ENCODE measurements at regions not wholly inside any gene's neighbourhood (a gene's known extent, or its start where the extent isn't known, plus 50 kb on each side); places are given as distances from the start of the nearest gene placed in this dataset.

DNA sequence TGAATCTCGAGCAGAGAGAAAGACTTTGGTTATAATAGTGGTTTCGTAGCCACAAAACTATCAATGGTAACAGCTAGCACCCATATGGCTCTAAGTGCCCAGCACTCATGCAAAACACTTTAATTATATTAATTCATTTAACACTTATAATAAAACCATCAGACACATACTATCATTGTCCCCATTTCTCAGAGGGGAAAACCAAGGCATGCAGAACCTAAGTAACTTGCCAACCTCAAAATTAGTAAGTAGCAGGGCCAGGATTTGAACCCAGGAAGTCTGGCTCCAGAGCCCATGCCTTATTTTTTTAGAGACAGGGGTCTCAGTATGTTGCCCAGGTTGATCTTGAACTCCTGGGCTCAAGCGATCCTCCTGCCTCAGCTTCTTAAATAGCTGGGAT lies 145.6 kb upstream of the HS3ST2 start:
- POLR2A ChIA-PET = no interaction called here
- DNase-seq (no peak), ATAC-seq (ENCODE audit: low read depth) (no peak)
- H3K36me3 Mint-ChIP-seq = no peaks in the 10 kb centered on the region
- H3K4me3 Mint-ChIP-seq = no peak overlapping the region
- no peaks in the 10 kb centered on the region for H3K27me3 Mint-ChIP-seq
- H3K9me3 Mint-ChIP-seq = no peaks in the 10 kb centered on the region
- no peaks in the 10 kb centered on the region for H3K4me1 Mint-ChIP-seq
- H3K27ac Mint-ChIP-seq = no peak overlapping the region

- Mint-ChIP-seq H3K27ac (no peak overlapping the region), H3K36me3 (no peaks in the 10 kb centered on the region), H3K4me1 (no peaks in the 10 kb centered on the region), H3K27me3 (no peaks in the 10 kb centered on the region), H3K4me3 (no peak overlapping the region), H3K9me3 (no peaks in the 10 kb centered on the region)
- DNase-seq (no peak), ATAC-seq (ENCODE audit: low read depth) (no peak)
- POLR2A ChIA-PET = no interaction called here
Observed at GRCh38 chr16:22670044-22670536, 143.9 kb upstream of the HS3ST2 start.

- no peak overlapping the region for H3K4me3 Mint-ChIP-seq
- H3K4me1 Mint-ChIP-seq = no peaks in the 10 kb centered on the region
- DNase-seq = no peak
- ATAC-seq (ENCODE audit: low read depth) = no peak
- no peaks in the 10 kb centered on the region for H3K9me3 Mint-ChIP-seq
- no peaks in the 10 kb centered on the region for H3K36me3 Mint-ChIP-seq
- no peaks in the 10 kb centered on the region for H3K27me3 Mint-ChIP-seq
- POLR2A ChIA-PET = no interaction called here
- no peak overlapping the region for H3K27ac Mint-ChIP-seq
Observed at GRCh38 chr16:22670551-22671041, 143.4 kb upstream of the HS3ST2 start.

DNA sequence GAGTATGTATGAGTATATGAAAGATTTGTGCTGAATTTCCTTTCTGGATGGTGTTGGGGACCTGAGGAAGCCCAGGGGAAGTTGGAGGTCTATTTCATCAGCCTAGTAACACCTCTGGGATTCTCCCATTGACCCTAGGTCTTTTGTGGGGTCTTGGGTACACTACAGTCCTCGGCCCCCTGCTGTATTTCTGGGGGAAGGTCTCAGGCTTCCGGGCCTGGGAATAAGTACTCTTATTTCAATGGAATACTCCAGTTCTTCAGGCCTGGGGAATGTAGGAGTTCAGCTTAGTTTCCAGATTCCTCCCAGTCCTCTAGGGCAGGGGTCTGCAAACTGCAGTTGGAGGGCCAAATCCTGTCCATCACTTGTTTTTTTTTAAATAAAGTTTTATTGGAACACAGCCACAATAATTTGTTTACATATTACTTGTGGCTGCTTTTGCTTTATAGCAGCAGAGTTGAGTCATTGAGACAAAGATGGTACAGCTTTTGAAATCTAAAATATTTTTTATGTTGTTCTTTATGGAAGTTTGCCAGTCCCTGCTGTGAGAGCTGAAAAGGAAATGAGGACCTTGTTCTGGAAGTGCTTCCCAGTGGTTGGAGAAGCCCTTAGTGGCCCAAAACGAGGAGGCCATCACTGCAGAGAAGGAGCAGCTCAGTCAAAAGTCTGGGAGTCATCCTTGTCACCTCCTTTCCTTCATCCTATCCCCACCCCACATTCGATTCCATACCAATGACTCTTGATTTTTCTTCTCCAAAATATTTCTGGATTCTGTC lies 142.5 kb upstream of the HS3ST2 start:
- Mint-ChIP-seq H3K4me1 (no peaks in the 10 kb centered on the region), H3K4me3 (no peak overlapping the region), H3K36me3 (no peaks in the 10 kb centered on the region), H3K9me3 (no peaks in the 10 kb centered on the region), H3K27ac (no peak overlapping the region), H3K27me3 (no peaks in the 10 kb centered on the region)
- ATAC-seq (ENCODE audit: low read depth) (no peak), DNase-seq (no peak)
- POLR2A ChIA-PET = no interaction called here

DNA sequence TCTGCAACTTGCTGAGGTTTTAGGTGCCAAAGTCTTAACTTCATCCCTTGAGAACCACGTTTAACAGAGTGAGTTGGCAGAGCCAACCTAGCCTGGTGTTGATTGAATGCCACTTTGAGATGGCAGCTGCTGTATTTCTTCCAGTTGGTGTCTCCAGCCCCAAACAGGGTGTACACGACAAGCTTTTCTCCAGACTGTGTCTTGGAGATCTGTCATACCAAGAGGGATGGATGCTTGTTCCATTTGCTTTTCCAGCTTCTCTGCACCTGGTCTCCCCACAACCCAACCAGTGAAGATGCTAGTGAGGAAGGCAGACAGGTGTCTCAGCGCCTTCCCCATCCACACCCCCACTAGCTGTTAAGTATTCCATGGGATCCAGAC lies 141.1 kb upstream of the HS3ST2 start:
- Mint-ChIP-seq H3K36me3 (no peaks in the 10 kb centered on the region), H3K27ac (no peak overlapping the region), H3K4me3 (no peak overlapping the region), H3K4me1 (no peaks in the 10 kb centered on the region), H3K9me3 (no peaks in the 10 kb centered on the region), H3K27me3 (no peaks in the 10 kb centered on the region)
- DNase-seq (no peak), ATAC-seq (ENCODE audit: low read depth) (no peak)
- POLR2A ChIA-PET = no interaction called here

DNA sequence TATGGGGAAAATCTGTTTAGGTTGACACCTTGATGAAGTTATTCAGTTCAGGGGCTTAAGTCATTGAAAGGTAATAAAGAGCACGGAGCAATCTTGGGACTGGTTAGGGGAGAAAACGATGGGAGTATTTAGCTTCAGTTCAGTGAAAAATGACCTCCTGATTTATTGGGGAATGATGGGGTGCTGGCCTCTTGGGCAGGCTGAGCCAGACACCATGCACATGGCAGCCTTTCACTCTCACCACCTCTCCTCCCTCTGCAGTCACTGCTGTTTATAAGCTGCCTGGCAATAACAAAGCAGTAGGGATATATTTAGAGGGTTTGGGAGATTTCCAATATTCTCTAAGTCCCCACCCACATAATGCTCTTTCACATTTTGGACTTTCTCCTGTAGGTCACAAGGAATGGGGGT lies 140.5 kb upstream of the HS3ST2 start:
- Mint-ChIP-seq H3K27ac (no peak overlapping the region), H3K27me3 (no peaks in the 10 kb centered on the region), H3K4me3 (no peak overlapping the region), H3K36me3 (no peaks in the 10 kb centered on the region), H3K9me3 (no peaks in the 10 kb centered on the region), H3K4me1 (no peaks in the 10 kb centered on the region)
- ATAC-seq (ENCODE audit: low read depth) (no peak), DNase-seq (no peak)
- POLR2A ChIA-PET = no interaction called here

DNA sequence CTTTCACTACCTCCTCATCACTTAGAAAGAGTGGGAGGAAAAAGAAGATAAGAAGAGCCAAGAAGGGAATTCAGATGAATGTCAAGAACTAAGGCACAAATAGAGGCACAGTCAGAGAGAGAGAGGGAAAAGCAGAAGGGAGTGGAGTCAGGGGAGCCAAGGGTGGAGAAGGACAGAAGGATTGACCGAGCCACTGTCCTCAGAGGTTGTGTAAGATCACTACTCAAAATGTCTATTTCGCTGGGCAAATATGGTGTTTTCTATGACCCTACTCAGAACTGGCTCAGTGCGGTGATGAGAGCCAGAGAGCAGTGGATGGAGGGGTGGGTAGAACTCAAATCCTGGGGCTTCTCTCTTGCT lies 139.2 kb upstream of the HS3ST2 start:
- H3K9me3 Mint-ChIP-seq = no peaks in the 10 kb centered on the region
- H3K27me3 Mint-ChIP-seq = no peaks in the 10 kb centered on the region
- no peak overlapping the region for H3K4me3 Mint-ChIP-seq
- H3K27ac Mint-ChIP-seq = no peak overlapping the region
- DNase-seq = no peak
- POLR2A ChIA-PET = no interaction called here
- H3K4me1 Mint-ChIP-seq = no peaks in the 10 kb centered on the region
- no peak for ATAC-seq (ENCODE audit: low read depth)
- H3K36me3 Mint-ChIP-seq = no peaks in the 10 kb centered on the region

GRCh38 chr16:22675745-22676540 lies 138.0 kb upstream of the HS3ST2 start:
- no peaks in the 10 kb centered on the region for H3K27me3 Mint-ChIP-seq
- no peak for ATAC-seq (ENCODE audit: low read depth)
- DNase-seq = no peak
- H3K4me1 Mint-ChIP-seq = no peaks in the 10 kb centered on the region
- H3K27ac Mint-ChIP-seq = no peak overlapping the region
- POLR2A ChIA-PET = no interaction called here
- H3K9me3 Mint-ChIP-seq = no peaks in the 10 kb centered on the region
- H3K36me3 Mint-ChIP-seq = no peaks in the 10 kb centered on the region
- no peak overlapping the region for H3K4me3 Mint-ChIP-seq

GRCh38 chr16:22677024-22677830 lies 136.7 kb upstream of the HS3ST2 start:
- ATAC-seq (ENCODE audit: low read depth) (no peak), DNase-seq (no peak)
- POLR2A ChIA-PET = no interaction called here
- H3K4me3 Mint-ChIP-seq = no peak overlapping the region
- H3K36me3 Mint-ChIP-seq = no peaks in the 10 kb centered on the region
- no peaks in the 10 kb centered on the region for H3K4me1 Mint-ChIP-seq
- H3K9me3 Mint-ChIP-seq = no peaks in the 10 kb centered on the region
- no peak overlapping the region for H3K27ac Mint-ChIP-seq
- peaks cover 4% of the 10 kb centered on the region for H3K27me3 Mint-ChIP-seq

GRCh38 chr16:22678311-22678710 lies 135.7 kb upstream of the HS3ST2 start:
- POLR2A ChIA-PET = no interaction called here
- DNase-seq (no peak), ATAC-seq (ENCODE audit: low read depth) (no peak)
- Mint-ChIP-seq H3K36me3 (no peaks in the 10 kb centered on the region), H3K9me3 (no peaks in the 10 kb centered on the region), H3K27me3 (peaks cover 11% of the 10 kb centered on the region), H3K4me3 (no peak overlapping the region), H3K4me1 (no peaks in the 10 kb centered on the region), H3K27ac (no peak overlapping the region)

DNA sequence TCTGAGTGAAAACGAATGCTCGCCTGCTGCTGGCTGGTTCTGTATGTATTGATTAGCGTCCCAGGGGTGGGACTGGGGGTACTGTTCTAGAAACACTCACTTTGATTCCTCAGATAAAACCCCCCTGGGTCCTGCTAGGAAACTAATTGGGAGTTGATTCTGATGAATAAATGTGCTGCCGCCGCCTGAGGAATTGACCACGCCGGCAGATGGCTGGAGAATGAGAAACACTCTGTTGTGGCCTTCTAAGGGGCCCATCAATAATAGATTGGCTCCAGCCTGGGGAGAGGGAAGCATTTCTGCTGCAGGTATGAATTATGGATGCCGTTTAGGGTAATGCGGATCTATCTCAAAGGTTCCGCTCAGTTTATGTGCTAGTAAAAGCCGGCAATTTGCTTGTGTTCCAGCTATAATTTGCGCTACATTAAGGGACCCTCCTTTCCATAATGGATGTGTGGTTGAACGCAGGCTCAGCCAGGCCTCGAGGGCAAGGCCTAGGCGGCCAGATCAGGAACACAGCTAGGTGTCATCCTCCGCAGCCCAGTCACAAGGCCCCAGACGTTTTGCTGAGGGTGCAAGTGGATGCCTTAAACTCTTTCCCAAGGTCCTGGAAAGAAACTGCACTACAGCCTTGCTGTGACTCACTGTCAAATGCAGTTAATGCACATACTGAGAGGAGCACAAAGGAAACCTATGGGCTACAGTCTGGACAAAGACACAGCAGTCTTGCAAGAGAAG lies 132.2 kb upstream of the HS3ST2 start:
- ATAC-seq (ENCODE audit: low read depth) (no peak), DNase-seq (no peak)
- POLR2A ChIA-PET = no interaction called here
- Mint-ChIP-seq H3K4me3 (no peak overlapping the region), H3K27me3 (peaks cover 21% of the 10 kb centered on the region), H3K4me1 (peaks cover 6% of the 10 kb centered on the region), H3K36me3 (no peaks in the 10 kb centered on the region), H3K9me3 (peaks cover 3% of the 10 kb centered on the region), H3K27ac (no peak overlapping the region)

DNA sequence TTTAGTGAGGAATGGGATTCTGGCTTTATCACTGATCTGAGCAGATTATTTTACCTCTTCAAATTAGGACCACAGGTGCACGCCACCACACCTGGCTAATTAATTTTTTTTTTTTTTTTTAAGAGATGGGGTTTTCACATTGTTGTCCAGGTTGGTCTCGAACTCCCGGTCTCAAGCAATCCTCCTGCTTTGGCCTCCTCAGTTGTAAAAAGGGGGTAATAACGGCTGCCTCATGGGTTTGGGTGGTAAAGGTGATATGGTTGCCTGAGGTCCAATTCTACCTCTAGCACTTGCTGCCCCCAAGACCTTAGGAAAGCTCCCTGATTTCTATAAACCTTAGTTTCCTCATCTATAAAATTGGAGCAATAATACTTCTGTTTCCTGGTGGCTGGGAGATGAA lies 130.7 kb upstream of the HS3ST2 start:
- POLR2A ChIA-PET = no interaction called here
- DNase-seq (no peak), ATAC-seq (ENCODE audit: low read depth) (no peak)
- Mint-ChIP-seq H3K4me1 (peaks cover 6% of the 10 kb centered on the region), H3K4me3 (no peak overlapping the region), H3K9me3 (peaks cover 6% of the 10 kb centered on the region), H3K27ac (no peak overlapping the region), H3K27me3 (peaks cover 28% of the 10 kb centered on the region), H3K36me3 (no peaks in the 10 kb centered on the region)
